WTC11 (cell line): ENCODE measurements at regions not wholly inside any gene's neighbourhood (a gene's known extent, or its start where the extent isn't known, plus 50 kb on each side); places are given as distances from the start of the nearest gene placed in this dataset.

Source experiments
- CTCF ChIP-seq: fragments of 200-600 bp; IDR thresholded peaks from 2 replicates; pipeline ENCODE4 v1.8.0; 2022; ENCODE audit warnings: antibody characterized with exemption
- MYBL2 ChIP-seq: sonication (generic); formaldehyde crosslinking; IDR thresholded peaks from 2 replicates; pipeline ENCODE4 v1.8.1; 2023; ENCODE audit warnings: mild to moderate bottlenecking, moderate library complexity, missing genetic modification reagents
- NR1H2 ChIP-seq: sonication (generic); formaldehyde crosslinking; IDR thresholded peaks from 2 replicates; pipeline ENCODE4 v1.9.0; 2021; ENCODE audit warnings: mild to moderate bottlenecking, moderate library complexity, missing genetic modification reagents
- USF2 ChIP-seq: sonication (generic); formaldehyde crosslinking; IDR thresholded peaks from 2 replicates; pipeline ENCODE4 v1.8.1; 2023; ENCODE audit warnings: mild to moderate bottlenecking, missing genetic modification reagents, moderate library complexity

DNA sequence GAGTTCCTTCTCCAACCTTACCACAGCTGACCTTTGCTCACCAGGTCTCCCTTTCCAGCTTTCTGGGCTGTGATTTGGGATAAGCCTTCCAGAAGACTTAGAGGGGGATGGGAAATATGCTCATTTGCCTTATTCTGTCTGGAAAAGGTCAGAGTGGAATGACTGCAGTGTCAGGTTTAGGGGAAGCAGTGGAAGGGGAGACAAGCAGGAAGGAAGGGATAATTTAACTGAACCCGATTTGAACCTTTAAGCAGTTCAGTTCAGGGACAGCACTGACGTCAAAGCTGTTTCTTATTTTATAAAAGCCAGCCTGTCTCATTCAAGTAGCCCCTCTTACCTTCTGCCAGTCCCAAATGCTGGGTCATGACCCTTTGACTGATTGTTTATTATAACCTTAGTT lies 418.4 kb upstream of the RARB start:
- TF ChIP-seq CTCF: no peak
- TF ChIP-seq NR1H2: no peak
- TF ChIP-seq USF2 (CRISPR knock-in tag): no peak
- TF ChIP-seq MYBL2 (CRISPR knock-in tag): no peak
